HG03571 (cell line): ENCODE measurements at regions not wholly inside any gene's neighbourhood (a gene's known extent, or its start where the extent isn't known, plus 50 kb on each side); places are given as distances from the start of the nearest gene placed in this dataset.

Experiments
- ATAC-seq: cut with Tn5 transposase; IDR thresholded peaks from one replicate; pipeline ENCODE4 v1.9.1; 2021; ENCODE audit not compliant: unreplicated experiment

- no peak for ATAC-seq
Observed at GRCh38 chr1:232522189-232522588, 107.7 kb downstream of the SIPA1L2 start.

DNA sequence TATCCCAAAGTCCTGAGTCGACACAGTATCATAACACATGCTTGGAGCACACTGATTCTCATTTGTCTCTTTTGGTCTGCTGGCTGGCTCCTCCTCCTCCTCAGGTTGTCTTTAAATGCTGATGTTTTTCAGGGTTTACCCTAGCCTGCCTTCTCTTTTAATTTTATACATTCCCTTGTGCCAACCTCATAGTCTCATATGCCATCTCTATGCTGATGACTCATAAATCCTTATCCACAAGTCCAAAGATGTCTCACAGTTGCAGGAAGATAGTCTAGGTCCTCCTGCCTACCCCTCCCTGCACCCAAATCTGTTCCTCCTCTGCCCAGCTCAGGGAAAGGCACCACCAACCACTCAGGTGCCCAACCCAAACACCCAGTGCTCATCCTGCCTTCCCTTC lies 108.3 kb downstream of the SIPA1L2 start:
- ATAC-seq = no peak

- no peak for ATAC-seq
Observed at GRCh38 chr1:232519186-232519585, 110.7 kb downstream of the SIPA1L2 start.

GRCh38 chr1:232518349-232518748 lies 111.6 kb downstream of the SIPA1L2 start:
- ATAC-seq = no peak

GRCh38 chr1:232517204-232517603 lies 112.7 kb downstream of the SIPA1L2 start:
- no peak for ATAC-seq

- ATAC-seq = no peak
Observed at GRCh38 chr1:232515706-232516105, 114.2 kb downstream of the SIPA1L2 start.

GRCh38 chr1:232512712-232513111 lies 117.2 kb downstream of the SIPA1L2 start:
- ATAC-seq = no peak

DNA sequence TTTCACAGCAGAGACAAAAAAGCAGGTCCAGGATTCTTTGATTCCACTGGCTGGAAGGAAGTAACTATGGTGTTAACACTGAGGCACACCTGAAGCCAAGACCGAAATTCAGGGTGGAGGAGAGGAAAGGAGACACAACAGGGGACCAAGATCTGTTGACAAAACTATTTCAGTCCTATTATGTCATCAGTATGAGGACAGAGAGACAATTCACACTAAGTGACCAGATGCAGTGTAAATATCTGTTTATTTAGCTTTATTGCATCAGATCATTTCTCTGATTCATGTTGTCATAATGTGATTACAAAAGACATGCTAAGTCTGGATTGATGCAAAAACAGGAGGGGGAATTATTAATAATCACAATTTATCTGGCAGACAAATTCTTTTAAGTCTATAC lies 118.8 kb downstream of the SIPA1L2 start:
- no peak for ATAC-seq

DNA sequence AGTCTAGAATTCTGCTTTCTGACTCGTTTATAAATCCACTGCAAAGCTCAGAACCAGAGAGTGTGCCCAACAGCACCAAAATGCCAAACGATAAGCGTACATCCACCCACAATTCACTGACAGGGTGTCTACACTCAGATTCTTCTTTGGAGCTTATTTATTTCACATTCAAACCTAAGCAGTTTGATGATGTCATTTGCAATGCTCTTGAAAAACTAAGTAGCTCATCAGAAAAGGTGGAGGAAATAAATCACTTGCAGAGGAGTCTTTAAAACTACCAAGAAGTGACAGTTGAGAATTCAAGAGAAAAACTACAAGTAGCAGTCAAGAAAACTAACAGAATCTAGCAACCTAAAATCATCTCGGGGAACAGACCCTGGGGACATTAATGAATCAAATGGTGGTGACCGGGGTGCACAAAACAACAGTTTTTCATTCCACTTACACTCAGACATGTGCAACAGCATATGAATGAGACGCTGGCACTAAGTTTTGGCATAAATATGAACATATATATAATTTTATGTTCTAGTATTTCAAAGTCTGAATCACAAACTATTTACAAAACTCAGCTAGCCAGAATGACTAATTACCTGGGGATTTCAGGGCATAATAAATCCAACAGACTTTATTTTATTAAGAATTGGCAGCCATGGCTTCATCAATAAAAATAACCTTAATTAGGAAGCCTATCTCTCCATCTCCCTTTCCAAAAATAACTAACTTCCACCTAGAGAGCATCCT lies 119.4 kb downstream of the SIPA1L2 start:
- ATAC-seq = no peak

- no peak for ATAC-seq
Observed at GRCh38 chr1:232509570-232509969, 120.4 kb downstream of the SIPA1L2 start.

DNA sequence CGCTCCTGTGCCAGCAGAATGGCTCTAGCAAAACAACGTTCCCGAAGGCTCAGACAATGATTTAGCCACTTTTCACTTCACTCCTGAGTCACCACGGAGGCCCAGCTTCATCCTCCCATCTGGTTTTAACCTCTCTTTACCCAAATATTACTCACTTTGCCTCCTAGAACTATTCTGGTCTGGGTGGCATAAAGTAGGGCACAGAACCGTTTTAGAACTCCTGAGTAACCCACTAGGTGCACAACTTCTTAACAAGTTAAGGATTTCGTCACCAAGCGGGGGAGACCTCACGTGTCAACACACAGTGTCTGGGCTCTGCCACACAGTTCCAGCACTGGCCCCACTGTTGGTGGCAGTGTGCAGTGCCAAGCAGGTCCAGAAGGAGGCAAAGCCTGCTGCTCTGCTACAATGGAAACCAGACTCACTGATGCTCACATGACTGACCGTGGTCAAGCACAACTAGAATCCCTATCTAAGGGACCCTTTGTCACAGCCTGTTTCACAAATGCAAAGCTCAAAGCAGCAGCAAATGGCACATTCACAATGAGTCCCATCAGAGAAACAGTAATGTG lies 121.7 kb downstream of the SIPA1L2 start:
- no peak for ATAC-seq

- ATAC-seq = no peak
Observed at GRCh38 chr1:232507571-232507970, 122.4 kb downstream of the SIPA1L2 start.

- no peak for ATAC-seq
Observed at GRCh38 chr1:232505884-232506283, 124.0 kb downstream of the SIPA1L2 start.

- no peak for ATAC-seq
Observed at GRCh38 chr1:232504651-232505050, 125.3 kb downstream of the SIPA1L2 start.

- ATAC-seq = no peak
Observed at GRCh38 chr1:232503497-232503896, 126.4 kb downstream of the SIPA1L2 start.

- no peak for ATAC-seq
Observed at GRCh38 chr1:232501854-232502253, 128.1 kb downstream of the SIPA1L2 start.

DNA sequence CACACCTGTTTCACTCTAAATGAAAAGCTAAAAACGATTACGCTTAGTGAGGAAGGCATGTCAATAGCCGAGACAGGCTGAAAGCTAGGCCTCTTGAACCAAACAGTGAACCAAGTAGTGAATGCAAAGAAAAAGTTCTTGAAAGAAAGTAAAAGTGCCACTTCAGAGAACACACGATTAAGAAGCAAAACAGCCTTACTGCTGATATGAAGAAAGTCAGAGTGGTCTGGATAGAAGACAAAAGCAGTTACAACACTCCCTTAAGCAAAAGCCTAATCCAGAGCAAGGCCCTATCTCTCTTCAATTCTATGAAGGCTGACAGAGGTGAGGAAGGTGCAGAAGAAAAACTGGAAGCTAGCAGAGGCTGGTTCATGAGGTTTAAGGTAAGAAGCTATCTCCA lies 130.7 kb downstream of the SIPA1L2 start:
- no peak for ATAC-seq

DNA sequence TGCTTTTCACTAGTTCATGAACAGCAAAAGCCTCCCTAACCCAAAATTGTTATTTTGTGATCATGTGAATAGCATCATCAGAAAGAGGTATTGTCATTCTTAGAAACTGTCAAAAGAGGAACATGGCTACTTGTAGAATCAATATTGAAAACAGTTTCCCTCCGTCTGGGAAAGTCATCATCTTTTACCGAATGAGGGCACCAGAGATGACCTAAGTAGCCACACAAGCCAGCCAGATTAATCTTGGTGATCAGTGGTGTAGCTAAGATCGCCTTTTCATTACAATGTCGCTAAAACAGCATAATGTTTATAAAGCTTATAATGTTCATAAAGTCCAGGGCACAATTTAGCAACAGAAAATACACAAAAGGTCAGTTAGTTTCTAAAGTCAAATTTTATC lies 136.1 kb downstream of the SIPA1L2 start:
- no peak for ATAC-seq

DNA sequence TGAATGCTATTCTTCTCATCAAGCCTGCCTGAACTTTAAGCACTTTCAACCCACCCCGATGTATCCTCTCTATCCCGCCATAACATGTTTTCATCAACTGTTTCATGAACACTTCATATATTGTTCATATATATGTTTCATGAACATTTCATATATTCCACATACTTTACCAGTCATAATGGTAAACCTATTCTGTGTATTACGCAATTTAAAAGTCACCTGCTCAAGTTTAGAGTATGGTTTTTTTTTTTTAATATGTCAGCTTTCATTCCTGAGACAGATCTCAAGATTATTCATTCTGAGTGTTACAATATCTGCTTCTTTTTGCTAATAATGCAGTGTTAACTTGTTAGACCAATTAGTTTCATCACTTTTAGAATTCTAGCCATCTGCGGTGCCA lies 140.7 kb downstream of the SIPA1L2 start:
- no peak for ATAC-seq

GRCh38 chr1:232487236-232487635 lies 142.7 kb downstream of the SIPA1L2 start:
- ATAC-seq = no peak

DNA sequence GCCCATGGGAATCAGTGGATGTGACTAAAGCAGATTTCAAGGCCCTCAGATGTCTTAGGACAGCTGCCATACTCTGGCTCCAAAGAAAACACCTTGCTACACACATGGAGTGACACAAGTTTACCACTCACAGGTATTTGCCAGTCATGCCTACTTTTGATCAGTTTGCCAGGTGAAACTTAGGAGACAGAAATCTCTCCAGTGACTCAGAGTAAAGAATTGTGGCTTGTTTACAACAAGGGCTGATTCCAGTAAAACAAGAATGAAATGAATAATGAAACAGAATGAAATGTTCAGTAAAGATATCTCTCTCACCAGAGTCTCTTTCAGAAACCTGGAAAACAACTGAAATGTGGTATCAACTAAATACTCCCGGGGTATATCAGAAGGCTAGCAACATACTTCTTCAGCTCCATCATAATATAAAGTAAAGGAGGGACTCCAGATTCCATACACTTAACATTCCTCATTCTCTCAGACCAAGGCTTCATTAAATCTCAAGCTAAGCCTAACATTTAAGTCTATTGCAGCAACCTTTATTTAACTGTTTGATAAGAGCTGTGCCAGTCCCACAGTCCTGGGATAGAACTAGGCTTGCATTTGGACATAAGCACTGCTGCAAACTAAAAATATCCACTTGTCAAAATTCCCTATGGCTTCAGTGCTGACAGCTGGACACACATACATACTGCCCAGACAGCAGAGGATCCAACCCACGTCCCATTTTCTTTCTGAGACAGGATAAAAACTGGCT lies 143.3 kb downstream of the SIPA1L2 start:
- ATAC-seq = no peak

GRCh38 chr1:232486006-232486405 lies 143.9 kb downstream of the SIPA1L2 start:
- no peak for ATAC-seq
